ENCODE measurements at regions not wholly inside any gene's neighbourhood (a gene's known extent, or its start where the extent isn't known, plus 50 kb on each side); places are given as distances from the start of the nearest gene placed in this dataset.

DNA sequence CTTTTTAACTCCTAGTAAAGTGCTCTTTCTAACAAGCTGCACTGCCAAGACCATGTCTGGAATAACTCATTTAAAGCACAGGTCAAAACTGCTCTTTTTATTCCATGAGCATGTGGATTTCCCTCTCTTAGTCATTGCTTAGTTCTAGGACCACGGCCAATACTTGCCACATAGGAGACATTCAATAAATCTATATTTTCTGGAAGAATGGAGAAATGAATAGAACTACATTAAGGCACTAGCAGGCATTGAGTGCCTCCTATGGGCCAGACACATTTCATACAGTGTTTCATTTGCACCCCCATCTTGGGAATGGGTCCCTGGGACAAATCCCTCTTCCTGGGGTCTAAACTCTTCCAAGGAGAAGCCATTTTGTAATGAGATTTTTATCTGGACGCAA lies 552.8 kb upstream of the CITED2 start (continued):
- TF ChIP-seq ZNF639 (CRISPR knock-in tag; conservative IDR thresholded peaks at IDR 0.05 in 1 of 2, IDR thresholded peaks at IDR 0.05 in 1 of 2) (no peak), YY1 (IDR thresholded peaks at IDR 0.05; ENCODE audit: borderline replicate concordance in 1 of 3, control insufficient read depth in 1 of 3, extremely low read depth in 1 of 3, insufficient read depth in 3 of 3, insufficient read length in 1 of 3, insufficient replicate concordance in 2 of 3, low read depth in 1 of 3, low read length in 2 of 3) (peak in 1 of 3 experiments; percentile 41), RAD21 (CRISPR knock-in tag; conservative IDR thresholded peaks at IDR 0.05 in 1 of 2, IDR thresholded peaks at IDR 0.05 in 1 of 2) (peak; percentile 82 to 85), SMARCA5 (IDR thresholded peaks at IDR 0.05) (no peak)
- TF ChIP-seq, protein P1, sequence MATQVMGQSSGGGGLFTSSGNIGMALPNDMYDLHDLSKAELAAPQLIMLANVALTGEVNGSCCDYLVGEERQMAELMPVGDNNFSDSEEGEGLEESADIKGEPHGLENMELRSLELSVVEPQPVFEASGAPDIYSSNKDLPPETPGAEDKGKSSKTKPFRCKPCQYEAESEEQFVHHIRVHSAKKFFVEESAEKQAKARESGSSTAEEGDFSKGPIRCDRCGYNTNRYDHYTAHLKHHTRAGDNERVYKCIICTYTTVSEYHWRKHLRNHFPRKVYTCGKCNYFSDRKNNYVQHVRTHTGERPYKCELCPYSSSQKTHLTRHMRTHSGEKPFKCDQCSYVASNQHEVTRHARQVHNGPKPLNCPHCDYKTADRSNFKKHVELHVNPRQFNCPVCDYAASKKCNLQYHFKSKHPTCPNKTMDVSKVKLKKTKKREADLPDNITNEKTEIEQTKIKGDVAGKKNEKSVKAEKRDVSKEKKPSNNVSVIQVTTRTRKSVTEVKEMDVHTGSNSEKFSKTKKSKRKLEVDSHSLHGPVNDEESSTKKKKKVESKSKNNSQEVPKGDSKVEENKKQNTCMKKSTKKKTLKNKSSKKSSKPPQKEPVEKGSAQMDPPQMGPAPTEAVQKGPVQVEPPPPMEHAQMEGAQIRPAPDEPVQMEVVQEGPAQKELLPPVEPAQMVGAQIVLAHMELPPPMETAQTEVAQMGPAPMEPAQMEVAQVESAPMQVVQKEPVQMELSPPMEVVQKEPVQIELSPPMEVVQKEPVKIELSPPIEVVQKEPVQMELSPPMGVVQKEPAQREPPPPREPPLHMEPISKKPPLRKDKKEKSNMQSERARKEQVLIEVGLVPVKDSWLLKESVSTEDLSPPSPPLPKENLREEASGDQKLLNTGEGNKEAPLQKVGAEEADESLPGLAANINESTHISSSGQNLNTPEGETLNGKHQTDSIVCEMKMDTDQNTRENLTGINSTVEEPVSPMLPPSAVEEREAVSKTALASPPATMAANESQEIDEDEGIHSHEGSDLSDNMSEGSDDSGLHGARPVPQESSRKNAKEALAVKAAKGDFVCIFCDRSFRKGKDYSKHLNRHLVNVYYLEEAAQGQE (IDR thresholded peaks at IDR 0.05; ENCODE audit: borderline replicate concordance) = peak; percentile 48; the same call in 1 of the 2 replicates
- TF ChIP-seq, protein P1 (CRISPR knock-in tag; IDR thresholded peaks at IDR 0.05; ENCODE audit: low read depth) = no peak

Data from K562 (cell line).